H9 (cell line): ENCODE measurements at regions not wholly inside any gene's neighbourhood (a gene's known extent, or its start where the extent isn't known, plus 50 kb on each side); places are given as distances from the start of the nearest gene placed in this dataset.

ENCODE experiments used
- DNase-seq: peaks from one replicate; pipeline ENCODE4 v3.0.0-alpha.2; 2017
- H2AFZ ChIP-seq: one replicate; pipeline ENCODE4 v1.6.1; 2013; ENCODE audit warnings: mild to moderate bottlenecking, low read length, control low read depth, moderate library complexity
- H2AK5ac ChIP-seq: 2 replicates; pipeline ENCODE4 v1.6.1; 2013; ENCODE audit warnings: low read length, control low read depth, mixed read lengths; ENCODE audit not compliant: insufficient read length
- H2BK120ac ChIP-seq: one replicate; pipeline ENCODE4 v1.6.1; 2013; ENCODE audit warnings: low read depth, mild to moderate bottlenecking, low read length, control low read depth, inconsistent platforms; ENCODE audit not compliant: poor library complexity, severe bottlenecking
- H2BK12ac ChIP-seq: 2 replicates; pipeline ENCODE4 v1.6.1; 2013; ENCODE audit warnings: low read length, control low read depth, mixed read lengths, low read depth; ENCODE audit not compliant: insufficient read length
- H2BK15ac ChIP-seq: 2 replicates; pipeline ENCODE4 v1.6.1; 2013; ENCODE audit warnings: low read depth, low read length, control low read depth
- H2BK20ac ChIP-seq: one replicate; pipeline ENCODE4 v1.6.1; 2013; ENCODE audit warnings: low read depth, mild to moderate bottlenecking, low read length, control low read depth, inconsistent platforms; ENCODE audit not compliant: poor library complexity, severe bottlenecking
- H2BK5ac ChIP-seq: 2 replicates; pipeline ENCODE4 v1.6.1; 2013; ENCODE audit warnings: low read length, control low read depth, mixed read lengths; ENCODE audit not compliant: insufficient read length
- H3K14ac ChIP-seq: 2 replicates; pipeline ENCODE4 v1.6.1; 2013; ENCODE audit warnings: low read length, control low read depth; ENCODE audit not compliant: insufficient read depth
- H3K18ac ChIP-seq: 2 replicates; pipeline ENCODE4 v1.6.1; 2013; ENCODE audit warnings: low read depth, mild to moderate bottlenecking, mixed read lengths, low read length, control low read depth; ENCODE audit not compliant: insufficient read length
- H3K23ac ChIP-seq: 2 replicates; pipeline ENCODE4 v1.6.1; 2013; ENCODE audit warnings: low read length, control low read depth, mixed read lengths, low read depth; ENCODE audit not compliant: insufficient read length
- H3K23me2 ChIP-seq: 2 replicates; pipeline ENCODE4 v1.6.1; 2013; ENCODE audit warnings: low read depth, mild to moderate bottlenecking, mixed read lengths, low read length, control low read depth; ENCODE audit not compliant: insufficient read length, poor library complexity, severe bottlenecking
- H3K27ac ChIP-seq: 2 replicates; pipeline ENCODE4 v1.5.1; 2013; ENCODE audit warnings: low read length, control low read depth, mixed read lengths, low read depth; ENCODE audit not compliant: insufficient read length
- H3K27me3 ChIP-seq: 2 replicates; pipeline ENCODE4 v1.6.1; 2013; ENCODE audit warnings: low read length, control low read depth, inconsistent platforms; ENCODE audit not compliant: insufficient read depth
- H3K4ac ChIP-seq: 2 replicates; pipeline ENCODE4 v1.6.1; 2013; ENCODE audit warnings: low read depth, mild to moderate bottlenecking, control low read depth, inconsistent platforms, low read length, moderate library complexity
- H3K4me1 ChIP-seq: 2 replicates; pipeline ENCODE4 v1.6.1; 2013; ENCODE audit warnings: low read length, control low read depth, inconsistent platforms; ENCODE audit not compliant: insufficient read depth
- H3K4me2 ChIP-seq: 2 replicates; pipeline ENCODE4 v1.6.1; 2013; ENCODE audit warnings: low read length, control low read depth, mixed read lengths; ENCODE audit not compliant: insufficient read length, insufficient read depth
- H3K56ac ChIP-seq: 2 replicates; pipeline ENCODE4 v1.6.1; 2013; ENCODE audit warnings: low read depth, mild to moderate bottlenecking, mixed read lengths, low read length, control low read depth; ENCODE audit not compliant: insufficient read length
- H3K79me1 ChIP-seq: 2 replicates; pipeline ENCODE4 v1.6.1; 2013; ENCODE audit warnings: low read depth, mild to moderate bottlenecking, moderate library complexity, low read length, control low read depth, inconsistent platforms; ENCODE audit not compliant: insufficient read depth, poor library complexity, severe bottlenecking
- H3K79me2 ChIP-seq: 2 replicates; pipeline ENCODE4 v1.6.1; 2013; ENCODE audit warnings: low read length, control low read depth, inconsistent platforms; ENCODE audit not compliant: insufficient read depth
- H3K9ac ChIP-seq: 2 replicates; pipeline ENCODE4 v1.6.1; 2013; ENCODE audit warnings: low read length, control low read depth, mixed read lengths; ENCODE audit not compliant: insufficient read length; ENCODE audit errors: extremely low read depth
- H3K9me3 ChIP-seq: one replicate; pipeline ENCODE4 v1.6.1; 2013; ENCODE audit warnings: low read depth, low read length, inconsistent platforms; ENCODE audit not compliant: control insufficient read depth
- H3T11ph ChIP-seq: one replicate; pipeline ENCODE4 v1.6.1; 2013; ENCODE audit warnings: mild to moderate bottlenecking, low read length, control low read depth, inconsistent platforms
- H4K20me1 ChIP-seq: one replicate; pipeline ENCODE4 v1.6.1; 2013; ENCODE audit not compliant: control insufficient read depth, insufficient read length, insufficient read depth
- H4K5ac ChIP-seq: 2 replicates; pipeline ENCODE4 v1.6.1; 2013; ENCODE audit warnings: low read depth, mild to moderate bottlenecking, mixed read lengths, low read length, control low read depth; ENCODE audit not compliant: insufficient read length
- H4K8ac ChIP-seq: replicated peaks from 2 replicates; pipeline ENCODE4 v1.6.1; 2013; ENCODE audit warnings: low read length, control low read depth, mixed read lengths, low read depth; ENCODE audit not compliant: insufficient read length
- H4K91ac ChIP-seq: 2 replicates; pipeline ENCODE4 v1.6.1; 2013; ENCODE audit warnings: low read depth, mild to moderate bottlenecking, moderate library complexity, mixed read lengths, low read length, control low read depth; ENCODE audit not compliant: insufficient read length
- H3K27ac Mint-ChIP-seq, 3 experiments: 2 replicates in 2 of 3; 3 replicates in 1 of 3; pipeline ENCODE4 v1.8.0; 2020 to 2021; ENCODE audit warnings: mixed read lengths in 3 of 3, mild to moderate bottlenecking in 1 of 3, moderate library complexity in 1 of 3
- H3K27me3 Mint-ChIP-seq: 2 replicates; pipeline ENCODE4 v1.8.0; 2021; ENCODE audit warnings: low read depth, mild to moderate bottlenecking, moderate library complexity, mixed read lengths
- H3K36me3 Mint-ChIP-seq, 3 experiments: 2 replicates in 2 of 3; 3 replicates in 1 of 3; pipeline ENCODE4 v1.8.0; 2020 to 2021; ENCODE audit warnings: low read depth in 3 of 3, mixed read lengths in 3 of 3; ENCODE audit not compliant: insufficient read depth in 1 of 3
- H3K4me1 Mint-ChIP-seq, 2 experiments: 2 replicates each; pipeline ENCODE4 v1.8.0; 2020; ENCODE audit warnings: mixed read lengths in 2 of 2
- H3K4me3 Mint-ChIP-seq, 2 experiments: 2 replicates in 1 of 2; 3 replicates in 1 of 2; pipeline ENCODE4 v1.8.0; 2020 to 2021; ENCODE audit warnings: mild to moderate bottlenecking in 2 of 2, mixed read lengths in 2 of 2, moderate library complexity in 1 of 2
- H3K9me3 Mint-ChIP-seq, 2 experiments: 2 replicates in 1 of 2; 3 replicates in 1 of 2; pipeline ENCODE4 v1.8.0; 2020; ENCODE audit warnings: mild to moderate bottlenecking in 2 of 2, mixed read lengths in 2 of 2, moderate library complexity in 1 of 2
- WGBS: extraction: QIAGEN DNeasy Blood & Tissue Kit; methylation state at CpG from one replicate; pipeline ENCODE4 v1.1.7; 2013; ENCODE audit warnings: missing lambda C conversion rate, low lambda C conversion rate, mixed read lengths; ENCODE audit not compliant: insufficient read length; ENCODE audit errors: extremely low coverage; 5-methylcytosine and 5-hydroxymethylcytosine counted together
- TF ChIP-seq, protein P1 (sequence below): fragments of 200-600 bp; sonication (generic); conservative IDR thresholded peaks from 3 replicates; pipeline ENCODE4 v1.8.0; 2021; ENCODE audit warnings: antibody characterized with exemption, mild to moderate bottlenecking

- H2AK5ac ChIP-seq = no peak overlapping the region
- WGBS = no CpG with 5 or more reads among the region's 4 CpGs
- no peaks in the 10 kb centered on the region for H3K4me1 Mint-ChIP-seq
- no peak overlapping the region for H2BK20ac ChIP-seq
- no peak overlapping the region for H4K91ac ChIP-seq
- H3K4me3 Mint-ChIP-seq = no peak overlapping the region
- no peak overlapping the region for H3K4ac ChIP-seq
- no peaks in the 10 kb centered on the region for H3K79me2 ChIP-seq
- no peak overlapping the region for H4K5ac ChIP-seq
- no peak overlapping the region for H4K8ac ChIP-seq
- H3K23me2 ChIP-seq = no peaks in the 10 kb centered on the region
- no peak overlapping the region for H3K18ac ChIP-seq
- no peak overlapping the region for H3K14ac ChIP-seq
- TF ChIP-seq, protein P1, sequence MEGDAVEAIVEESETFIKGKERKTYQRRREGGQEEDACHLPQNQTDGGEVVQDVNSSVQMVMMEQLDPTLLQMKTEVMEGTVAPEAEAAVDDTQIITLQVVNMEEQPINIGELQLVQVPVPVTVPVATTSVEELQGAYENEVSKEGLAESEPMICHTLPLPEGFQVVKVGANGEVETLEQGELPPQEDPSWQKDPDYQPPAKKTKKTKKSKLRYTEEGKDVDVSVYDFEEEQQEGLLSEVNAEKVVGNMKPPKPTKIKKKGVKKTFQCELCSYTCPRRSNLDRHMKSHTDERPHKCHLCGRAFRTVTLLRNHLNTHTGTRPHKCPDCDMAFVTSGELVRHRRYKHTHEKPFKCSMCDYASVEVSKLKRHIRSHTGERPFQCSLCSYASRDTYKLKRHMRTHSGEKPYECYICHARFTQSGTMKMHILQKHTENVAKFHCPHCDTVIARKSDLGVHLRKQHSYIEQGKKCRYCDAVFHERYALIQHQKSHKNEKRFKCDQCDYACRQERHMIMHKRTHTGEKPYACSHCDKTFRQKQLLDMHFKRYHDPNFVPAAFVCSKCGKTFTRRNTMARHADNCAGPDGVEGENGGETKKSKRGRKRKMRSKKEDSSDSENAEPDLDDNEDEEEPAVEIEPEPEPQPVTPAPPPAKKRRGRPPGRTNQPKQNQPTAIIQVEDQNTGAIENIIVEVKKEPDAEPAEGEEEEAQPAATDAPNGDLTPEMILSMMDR = no peak
- no peaks in the 10 kb centered on the region for H3K4me1 ChIP-seq
- no peaks in the 10 kb centered on the region for H4K20me1 ChIP-seq
- peaks cover 8 to 24% of the 10 kb centered on the region in 2 experiments; a peak in 4 of 5 replicates for H3K9me3 Mint-ChIP-seq
- H3K4me2 ChIP-seq = no peak overlapping the region
- H2BK15ac ChIP-seq = no peak overlapping the region
- H2BK5ac ChIP-seq = no peak overlapping the region
- H2BK12ac ChIP-seq = no peak overlapping the region
- no peaks in the 10 kb centered on the region for H3K27me3 ChIP-seq
- H3K27ac ChIP-seq = no peak overlapping the region
- peaks cover 3% of the 10 kb centered on the region for H3K27me3 Mint-ChIP-seq
- H3K79me1 ChIP-seq = no peaks in the 10 kb centered on the region
- no peak overlapping the region for H3K27ac Mint-ChIP-seq
- no peak overlapping the region for H3T11ph ChIP-seq
- H3K36me3 Mint-ChIP-seq = peaks cover 9 to 29% (median 17%) of the 10 kb centered on the region in 3 experiments
- H3K23ac ChIP-seq = no peak overlapping the region
- no peak overlapping the region for H2BK120ac ChIP-seq
- no peak overlapping the region for H3K56ac ChIP-seq
- no peaks in the 10 kb centered on the region for H3K9me3 ChIP-seq
- H3K9ac ChIP-seq = no peak overlapping the region
- no peak for DNase-seq
- no peak overlapping the region for H2AFZ ChIP-seq
Measured at GRCh38 chr9:2345013-2345412, 276.6 kb upstream of the VLDLR start.
